Suprapubic skin (tissue), 4 donors: ENCODE measurements at regions not wholly inside any gene's neighbourhood (a gene's known extent, or its start where the extent isn't known, plus 50 kb on each side); places are given as distances from the start of the nearest gene placed in this dataset.

Experiments
- DNase-seq, 2 donors: peaks; one replicate each; pipeline ENCODE4 v3.0.0-alpha.2; 2019; ENCODE audit warnings: low spot score in 2 of 2
- H3K27ac ChIP-seq: fragments of 200-600 bp; sonication (generic); one replicate; pipeline ENCODE4 v1.5.1; 2019
- H3K27me3 ChIP-seq: fragments of 200-600 bp; sonication (generic); one replicate; pipeline ENCODE4 v1.5.1; 2019
- H3K36me3 ChIP-seq: fragments of 200-600 bp; sonication (generic); one replicate; pipeline ENCODE4 v1.5.1; 2019
- H3K4me1 ChIP-seq: fragments of 200-600 bp; sonication (generic); one replicate; pipeline ENCODE4 v1.5.1; 2019
- H3K4me3 ChIP-seq: fragments of 200-600 bp; sonication (generic); one replicate; pipeline ENCODE4 v1.5.1; 2019; ENCODE audit warnings: mild to moderate bottlenecking
- H3K9me3 ChIP-seq: fragments of 200-600 bp; sonication (generic); one replicate; pipeline ENCODE4 v1.5.1; 2019
- EP300 ChIP-seq: sonication (generic); formaldehyde crosslinking; IDR thresholded peaks from one replicate; pipeline ENCODE4 v1.6.1; 2017; ENCODE audit warnings: antibody characterized with exemption
- POLR2A ChIP-seq, 2 donors: fragments of 450-650 bp; IDR thresholded peaks; one replicate each; pipeline ENCODE4 v1.6.1; 2017; ENCODE audit warnings: antibody characterized with exemption in 2 of 2, mild to moderate bottlenecking in 2 of 2, moderate library complexity in 2 of 2
- POLR2AphosphoS5 ChIP-seq, 3 donors: sonication (generic); formaldehyde crosslinking; IDR thresholded peaks; one replicate each; pipeline ENCODE4 v1.6.1; 2017; ENCODE audit warnings: antibody characterized with exemption in 3 of 3
- WGBS: methylation state at CpG from one replicate; pipeline ENCODE4 v1.1.5; 2018; 5-methylcytosine and 5-hydroxymethylcytosine counted together
- TF ChIP-seq, protein P1 (sequence below), 2 donors: fragments of 200-600 bp in 1 of 2; fragments of 450-650 bp in 1 of 2; sonication (generic) in 1 of 2; IDR thresholded peaks; one replicate each; pipeline ENCODE4 v1.5.1; 2016 to 2019; ENCODE audit warnings: antibody characterized with exemption in 2 of 2, mild to moderate bottlenecking in 1 of 2, moderate library complexity in 1 of 2

DNA sequence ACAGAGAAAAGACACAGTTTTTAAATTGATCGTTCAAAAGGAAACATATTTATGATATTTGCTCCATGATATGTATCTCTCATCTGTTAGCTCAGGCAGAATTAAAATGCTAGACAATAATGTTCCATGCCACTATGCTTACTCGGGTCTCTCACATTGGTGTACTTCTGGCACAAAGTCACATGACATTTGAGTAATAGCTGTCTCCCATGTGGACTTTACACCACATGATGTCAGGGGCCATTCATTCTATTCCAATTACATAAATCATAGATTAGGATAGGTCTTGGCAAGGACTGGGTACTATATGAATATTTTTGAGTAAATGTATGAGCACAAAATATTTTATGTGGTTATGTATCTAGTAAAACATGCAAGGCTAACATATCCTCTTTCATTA lies 648.4 kb downstream of the PLA2G4A start:
- no peaks in the 10 kb centered on the region for H3K27me3 ChIP-seq
- H3K36me3 ChIP-seq = no peaks in the 10 kb centered on the region
- DNase-seq = no peak
- H3K4me1 ChIP-seq = no peaks in the 10 kb centered on the region
- no peaks in the 10 kb centered on the region for H3K9me3 ChIP-seq
- WGBS = 68% methylated on average over 2 of the region's 2 CpGs
- no peak overlapping the region for H3K4me3 ChIP-seq
- no peak overlapping the region for H3K27ac ChIP-seq
- TF ChIP-seq POLR2AphosphoS5 (IDR thresholded peaks at IDR 0.05) (no peak), EP300 (no peak), POLR2A (IDR thresholded peaks at IDR 0.05) (no peak)
- TF ChIP-seq, protein P1, sequence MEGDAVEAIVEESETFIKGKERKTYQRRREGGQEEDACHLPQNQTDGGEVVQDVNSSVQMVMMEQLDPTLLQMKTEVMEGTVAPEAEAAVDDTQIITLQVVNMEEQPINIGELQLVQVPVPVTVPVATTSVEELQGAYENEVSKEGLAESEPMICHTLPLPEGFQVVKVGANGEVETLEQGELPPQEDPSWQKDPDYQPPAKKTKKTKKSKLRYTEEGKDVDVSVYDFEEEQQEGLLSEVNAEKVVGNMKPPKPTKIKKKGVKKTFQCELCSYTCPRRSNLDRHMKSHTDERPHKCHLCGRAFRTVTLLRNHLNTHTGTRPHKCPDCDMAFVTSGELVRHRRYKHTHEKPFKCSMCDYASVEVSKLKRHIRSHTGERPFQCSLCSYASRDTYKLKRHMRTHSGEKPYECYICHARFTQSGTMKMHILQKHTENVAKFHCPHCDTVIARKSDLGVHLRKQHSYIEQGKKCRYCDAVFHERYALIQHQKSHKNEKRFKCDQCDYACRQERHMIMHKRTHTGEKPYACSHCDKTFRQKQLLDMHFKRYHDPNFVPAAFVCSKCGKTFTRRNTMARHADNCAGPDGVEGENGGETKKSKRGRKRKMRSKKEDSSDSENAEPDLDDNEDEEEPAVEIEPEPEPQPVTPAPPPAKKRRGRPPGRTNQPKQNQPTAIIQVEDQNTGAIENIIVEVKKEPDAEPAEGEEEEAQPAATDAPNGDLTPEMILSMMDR (IDR thresholded peaks at IDR 0.05) = no peak

DNA sequence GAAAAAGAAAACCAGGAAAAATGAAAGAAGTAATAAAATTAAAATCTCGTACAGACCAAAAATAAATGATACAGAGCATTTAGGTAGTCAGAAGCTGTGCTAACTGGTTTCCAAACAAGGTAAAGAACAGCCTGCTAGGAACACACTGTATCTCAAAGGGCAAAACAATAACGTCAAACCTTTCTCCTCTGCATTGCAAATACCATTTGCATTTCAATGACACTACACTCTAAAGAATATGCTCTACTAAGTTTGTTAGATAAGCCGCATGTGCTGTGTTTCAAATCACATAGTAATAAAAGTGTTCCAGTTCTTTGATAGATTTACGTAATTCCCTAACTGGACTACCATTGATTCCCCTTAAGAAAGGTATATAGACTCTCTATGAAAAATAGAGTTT lies 648.8 kb downstream of the PLA2G4A start:
- no peak for DNase-seq
- Histone ChIP-seq H3K27ac (no peak overlapping the region), H3K4me1 (no peaks in the 10 kb centered on the region), H3K36me3 (no peaks in the 10 kb centered on the region), H3K4me3 (no peak overlapping the region), H3K27me3 (no peaks in the 10 kb centered on the region), H3K9me3 (no peaks in the 10 kb centered on the region)
- no peak for TF ChIP-seq EP300
- WGBS = 68% methylated on average over 4 of the region's 4 CpGs

DNA sequence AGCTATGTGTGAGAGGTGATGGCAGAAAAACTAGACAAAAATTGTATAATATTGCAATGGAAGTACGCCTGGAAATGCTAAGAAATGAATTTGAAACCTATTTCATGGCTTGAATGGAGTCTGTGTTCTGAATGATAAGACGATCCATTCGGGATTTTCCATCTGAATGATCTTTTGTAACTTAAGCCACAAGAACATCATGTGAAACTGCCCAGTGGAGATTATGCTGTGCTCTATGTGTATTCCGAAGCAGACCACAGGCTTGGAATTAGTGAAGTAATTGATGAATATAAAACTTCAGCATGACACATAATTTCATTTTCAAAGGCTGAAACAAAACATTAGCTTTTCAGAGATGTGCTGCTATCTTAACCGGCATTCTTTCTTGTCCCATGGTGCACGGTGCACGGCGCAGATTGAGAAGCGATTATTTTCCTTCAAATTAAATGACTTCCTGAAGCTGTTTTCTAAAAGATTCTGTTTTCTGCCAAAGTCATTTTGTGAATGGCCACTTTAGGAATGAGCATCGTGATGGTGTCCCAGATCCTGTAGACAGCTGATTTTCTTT lies 652.9 kb downstream of the PLA2G4A start:
- no peak for TF ChIP-seq POLR2A (IDR thresholded peaks at IDR 0.05)
- TF ChIP-seq, protein P1 (IDR thresholded peaks at IDR 0.05) = no peak
- no peak for TF ChIP-seq EP300
- no peak for TF ChIP-seq POLR2AphosphoS5 (IDR thresholded peaks at IDR 0.05)
- 74% methylated on average over 10 of the region's 10 CpGs for WGBS
- H3K36me3 ChIP-seq = no peaks in the 10 kb centered on the region
- H3K4me3 ChIP-seq = no peak overlapping the region
- DNase-seq = no peak
- H3K4me1 ChIP-seq = no peaks in the 10 kb centered on the region
- H3K27me3 ChIP-seq = no peaks in the 10 kb centered on the region
- H3K9me3 ChIP-seq = no peaks in the 10 kb centered on the region
- H3K27ac ChIP-seq = no peak overlapping the region

DNA sequence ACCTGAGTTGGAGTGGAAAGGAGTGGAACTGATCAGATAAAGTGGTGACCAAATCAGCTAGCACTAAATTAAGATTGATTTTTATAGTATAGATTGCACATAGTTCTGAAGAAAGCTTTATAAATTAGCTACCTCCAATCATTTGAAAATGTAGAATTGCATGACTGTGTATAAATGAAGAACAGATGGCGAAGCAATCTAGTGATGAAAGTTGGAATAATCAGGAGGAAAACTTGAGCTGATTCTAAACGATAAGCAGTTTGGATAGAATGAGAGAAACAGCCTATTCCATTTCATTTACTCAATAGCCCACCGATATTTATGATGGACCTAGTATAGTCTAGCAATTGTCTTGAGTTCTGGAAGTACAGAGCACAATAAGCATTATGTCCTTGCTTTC lies 661.5 kb downstream of the PLA2G4A start:
- Histone ChIP-seq H3K27me3 (no peaks in the 10 kb centered on the region), H3K27ac (no peak overlapping the region), H3K9me3 (no peaks in the 10 kb centered on the region), H3K4me1 (no peaks in the 10 kb centered on the region), H3K4me3 (no peak overlapping the region), H3K36me3 (no peaks in the 10 kb centered on the region)
- TF ChIP-seq, protein P1 (IDR thresholded peaks at IDR 0.05) = no peak
- TF ChIP-seq POLR2AphosphoS5 (IDR thresholded peaks at IDR 0.05) (no peak), EP300 (no peak), POLR2A (IDR thresholded peaks at IDR 0.05) (no peak)
- 76% methylated on average over 3 of the region's 3 CpGs for WGBS
- DNase-seq = no peak

DNA sequence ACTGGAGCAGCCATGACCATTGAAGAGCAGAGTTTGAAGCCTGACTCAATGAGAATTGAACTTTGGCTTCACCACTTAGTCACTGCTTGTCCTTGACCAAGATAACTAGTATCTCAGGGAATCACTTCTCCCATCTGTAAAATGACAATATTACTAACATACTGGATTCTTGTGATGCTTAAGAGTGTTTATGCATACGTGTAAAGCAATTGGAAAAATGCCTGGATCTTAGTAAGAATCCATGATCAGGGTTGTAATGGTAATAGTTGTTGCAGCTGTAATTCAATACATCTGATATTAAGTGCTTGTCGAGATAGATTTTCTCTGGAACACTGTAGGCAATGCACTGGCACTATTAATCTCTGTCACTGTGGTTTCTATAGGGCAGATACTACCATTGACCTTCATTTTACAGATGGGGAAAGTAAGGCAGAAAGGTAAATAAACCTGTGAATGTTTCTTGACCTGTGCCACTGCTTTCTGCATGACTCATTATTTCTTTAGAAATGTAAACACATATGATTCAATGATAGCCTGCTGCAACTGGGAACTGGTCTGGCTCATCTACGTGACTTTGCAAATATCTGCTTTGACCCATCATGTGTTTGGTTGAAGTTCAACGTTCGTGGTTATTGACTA lies 662.5 kb downstream of the PLA2G4A start:
- Histone ChIP-seq H3K9me3 (no peaks in the 10 kb centered on the region), H3K27me3 (no peaks in the 10 kb centered on the region), H3K4me3 (no peak overlapping the region), H3K27ac (no peak overlapping the region), H3K4me1 (no peaks in the 10 kb centered on the region), H3K36me3 (no peaks in the 10 kb centered on the region)
- TF ChIP-seq POLR2AphosphoS5 (IDR thresholded peaks at IDR 0.05) (no peak), EP300 (no peak)
- TF ChIP-seq, protein P1 (IDR thresholded peaks at IDR 0.05) = no peak
- no peak for DNase-seq
- WGBS = 58% methylated on average over 5 of the region's 5 CpGs

DNA sequence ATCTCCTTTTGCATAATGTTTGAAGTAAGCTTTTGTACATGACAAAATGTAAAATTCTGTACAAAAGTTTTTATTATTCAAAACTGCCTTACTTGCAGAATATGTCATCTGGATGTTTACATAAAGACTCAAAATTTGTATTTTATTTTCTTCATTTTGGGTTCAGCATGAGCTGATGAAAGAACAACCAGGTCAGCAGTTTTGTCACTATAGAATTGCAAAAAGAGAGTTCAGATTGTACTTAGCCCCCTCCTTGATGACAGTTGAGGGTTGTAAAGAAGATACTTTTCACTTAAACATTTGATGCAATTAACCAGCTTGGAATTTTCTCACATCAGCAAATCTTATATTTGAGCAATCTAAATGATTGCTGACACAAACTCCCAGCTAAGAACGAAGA lies 669.3 kb downstream of the PLA2G4A start:
- H3K27me3 ChIP-seq = no peaks in the 10 kb centered on the region

More for the DNA sequence above, 669.3 kb downstream of the PLA2G4A start:
- WGBS = 50% methylated on average over 1 of the region's 1 CpG
- no peak overlapping the region for H3K27ac ChIP-seq
- no peaks in the 10 kb centered on the region for H3K4me1 ChIP-seq
- TF ChIP-seq, protein P1 (IDR thresholded peaks at IDR 0.05) = no peak
- TF ChIP-seq EP300 (no peak), POLR2AphosphoS5 (IDR thresholded peaks at IDR 0.05) (no peak), POLR2A (IDR thresholded peaks at IDR 0.05) (no peak)
- H3K36me3 ChIP-seq = no peaks in the 10 kb centered on the region
- no peak overlapping the region for H3K4me3 ChIP-seq
- H3K9me3 ChIP-seq = no peaks in the 10 kb centered on the region
- DNase-seq = no peak
